Endothelial cell (in vitro differentiated cells): ENCODE measurements at regions not wholly inside any gene's neighbourhood (a gene's known extent, or its start where the extent isn't known, plus 50 kb on each side); places are given as distances from the start of the nearest gene placed in this dataset.
"Not testable (repeated sequence)": the region's sequence is repeated elsewhere in the genome, so short reads cannot be mapped to it uniquely, and the experiment has no call there.

Experiments used
- DNase-seq: peaks from one replicate; pipeline ENCODE4 v3.0.0; 2021; ENCODE audit warnings: low spot score
- H3K27ac Mint-ChIP-seq: one replicate; pipeline ENCODE4 v1.8.0; 2021; ENCODE audit warnings: mixed read lengths, inconsistent platforms; ENCODE audit not compliant: unreplicated experiment
- H3K27me3 Mint-ChIP-seq: one replicate; pipeline ENCODE4 v1.8.0; 2021; ENCODE audit warnings: mild to moderate bottlenecking, moderate library complexity, mixed read lengths, inconsistent platforms; ENCODE audit not compliant: unreplicated experiment
- H3K36me3 Mint-ChIP-seq: one replicate; pipeline ENCODE4 v1.8.0; 2021; ENCODE audit warnings: mild to moderate bottlenecking, low read depth, mixed read lengths, inconsistent platforms; ENCODE audit not compliant: unreplicated experiment
- H3K4me1 Mint-ChIP-seq: one replicate; pipeline ENCODE4 v1.8.0; 2021; ENCODE audit warnings: mild to moderate bottlenecking, mixed read lengths, inconsistent platforms; ENCODE audit not compliant: unreplicated experiment
- H3K4me3 Mint-ChIP-seq: one replicate; pipeline ENCODE4 v1.8.0; 2021; ENCODE audit warnings: mild to moderate bottlenecking, mixed read lengths, inconsistent platforms; ENCODE audit not compliant: unreplicated experiment
- H3K9me3 Mint-ChIP-seq: one replicate; pipeline ENCODE4 v1.8.0; 2021; ENCODE audit warnings: mixed read lengths, inconsistent platforms; ENCODE audit not compliant: unreplicated experiment
- CTCF ChIP-seq: fragments of 200-600 bp; sonication (generic); IDR thresholded peaks from one replicate; pipeline ENCODE4 v1.5.0; 2021; ENCODE audit warnings: antibody characterized with exemption; ENCODE audit not compliant: unreplicated experiment

GRCh38 chr1:101444381-101444780, 207.6 kb downstream of the S1PR1 start:
- no peaks in the 10 kb centered on the region for H3K9me3 Mint-ChIP-seq
- no peak for TF ChIP-seq CTCF
- no peak overlapping the region for H3K27ac Mint-ChIP-seq
- no peak for DNase-seq
- H3K4me1 Mint-ChIP-seq: peaks cover 11% of the 10 kb centered on the region
- no peaks in the 10 kb centered on the region for H3K27me3 Mint-ChIP-seq
- H3K4me3 Mint-ChIP-seq: no peak overlapping the region
- H3K36me3 Mint-ChIP-seq: no peaks in the 10 kb centered on the region

GRCh38 chr1:101444873-101445618, 208.2 kb downstream of the S1PR1 start:
- Mint-ChIP-seq H3K9me3 (no peaks in the 10 kb centered on the region), H3K4me3 (no peak overlapping the region), H3K4me1 (peaks cover 7% of the 10 kb centered on the region), H3K36me3 (no peaks in the 10 kb centered on the region), H3K27me3 (no peaks in the 10 kb centered on the region), H3K27ac (no peak overlapping the region)
- no peak for TF ChIP-seq CTCF
- DNase-seq: no peak

- H3K4me3 Mint-ChIP-seq: no peak overlapping the region
These were observed 211.2 kb downstream of the S1PR1 start for GRCh38 chr1:101448018-101448417.

GRCh38 chr1:101450691-101451090, 213.9 kb downstream of the S1PR1 start:
- H3K4me3 Mint-ChIP-seq, H3K9me3 Mint-ChIP-seq, H3K36me3 Mint-ChIP-seq, H3K4me1 Mint-ChIP-seq, DNase-seq, H3K27ac Mint-ChIP-seq, H3K27me3 Mint-ChIP-seq: not testable (repeated sequence)

More at GRCh38 chr1:101448018-101448417, 211.2 kb downstream of the S1PR1 start:
- no peaks in the 10 kb centered on the region for H3K27me3 Mint-ChIP-seq
- no peak overlapping the region for H3K27ac Mint-ChIP-seq
- TF ChIP-seq CTCF: no peak
- no peaks in the 10 kb centered on the region for H3K9me3 Mint-ChIP-seq
- H3K36me3 Mint-ChIP-seq: no peaks in the 10 kb centered on the region
- DNase-seq: no peak
- no peaks in the 10 kb centered on the region for H3K4me1 Mint-ChIP-seq

- Mint-ChIP-seq H3K27ac (no peak overlapping the region), H3K27me3 (no peaks in the 10 kb centered on the region), H3K4me3 (no peak overlapping the region), H3K4me1 (peaks cover 8% of the 10 kb centered on the region), H3K9me3 (no peaks in the 10 kb centered on the region), H3K36me3 (no peaks in the 10 kb centered on the region)
- TF ChIP-seq CTCF: no peak
- DNase-seq: no peak
These were observed 215.1 kb downstream of the S1PR1 start for GRCh38 chr1:101451888-101452287.
